GM12872 (cell line): ENCODE measurements at regions not wholly inside any gene's neighbourhood (a gene's known extent, or its start where the extent isn't known, plus 50 kb on each side); places are given as distances from the start of the nearest gene placed in this dataset.

Experiments
- TF ChIP-seq, protein P1 (sequence below): IDR thresholded peaks from 3 replicates; pipeline ENCODE4 v1.5.1; 2011; ENCODE audit warnings: low read depth, mild to moderate bottlenecking, low read length, moderate library complexity; ENCODE audit not compliant: insufficient read depth

DNA sequence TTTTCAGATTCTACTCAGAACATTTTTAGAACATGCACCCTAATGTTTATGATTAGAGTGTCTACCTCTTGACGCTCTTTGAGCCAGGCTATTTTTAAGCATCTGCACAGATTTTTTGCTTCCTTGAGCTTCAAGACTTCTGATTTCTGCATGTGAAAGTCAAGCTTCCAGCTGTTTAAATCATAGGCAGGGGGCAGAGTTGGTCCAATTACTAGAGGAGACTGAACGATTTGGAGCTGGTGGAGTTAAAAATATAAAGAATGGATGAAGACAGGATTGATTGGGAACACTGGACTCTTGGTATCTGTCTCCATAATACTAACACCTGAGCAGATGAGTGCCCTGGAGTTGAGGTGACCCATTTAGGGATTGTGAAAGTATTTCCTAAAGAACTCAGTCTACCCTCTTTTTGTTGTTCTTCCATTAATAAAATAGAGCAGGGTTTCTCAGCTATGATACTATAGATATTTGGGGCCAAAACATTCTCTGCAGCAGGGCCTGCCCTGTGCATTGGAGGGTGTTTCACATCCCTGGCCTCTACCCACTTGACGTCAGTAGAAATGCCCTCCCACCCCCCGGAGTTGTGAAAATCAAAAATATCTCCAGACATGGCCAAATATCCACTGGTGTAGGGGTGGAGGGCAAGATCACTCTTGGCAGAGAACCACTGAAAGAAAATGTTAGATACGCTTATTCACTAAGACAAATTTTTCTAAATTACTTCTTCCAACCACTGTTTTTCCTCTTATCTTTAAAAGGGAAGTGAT is 160.1 kb downstream of the COG6 start:
- TF ChIP-seq, protein P1, sequence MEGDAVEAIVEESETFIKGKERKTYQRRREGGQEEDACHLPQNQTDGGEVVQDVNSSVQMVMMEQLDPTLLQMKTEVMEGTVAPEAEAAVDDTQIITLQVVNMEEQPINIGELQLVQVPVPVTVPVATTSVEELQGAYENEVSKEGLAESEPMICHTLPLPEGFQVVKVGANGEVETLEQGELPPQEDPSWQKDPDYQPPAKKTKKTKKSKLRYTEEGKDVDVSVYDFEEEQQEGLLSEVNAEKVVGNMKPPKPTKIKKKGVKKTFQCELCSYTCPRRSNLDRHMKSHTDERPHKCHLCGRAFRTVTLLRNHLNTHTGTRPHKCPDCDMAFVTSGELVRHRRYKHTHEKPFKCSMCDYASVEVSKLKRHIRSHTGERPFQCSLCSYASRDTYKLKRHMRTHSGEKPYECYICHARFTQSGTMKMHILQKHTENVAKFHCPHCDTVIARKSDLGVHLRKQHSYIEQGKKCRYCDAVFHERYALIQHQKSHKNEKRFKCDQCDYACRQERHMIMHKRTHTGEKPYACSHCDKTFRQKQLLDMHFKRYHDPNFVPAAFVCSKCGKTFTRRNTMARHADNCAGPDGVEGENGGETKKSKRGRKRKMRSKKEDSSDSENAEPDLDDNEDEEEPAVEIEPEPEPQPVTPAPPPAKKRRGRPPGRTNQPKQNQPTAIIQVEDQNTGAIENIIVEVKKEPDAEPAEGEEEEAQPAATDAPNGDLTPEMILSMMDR = no peak

DNA sequence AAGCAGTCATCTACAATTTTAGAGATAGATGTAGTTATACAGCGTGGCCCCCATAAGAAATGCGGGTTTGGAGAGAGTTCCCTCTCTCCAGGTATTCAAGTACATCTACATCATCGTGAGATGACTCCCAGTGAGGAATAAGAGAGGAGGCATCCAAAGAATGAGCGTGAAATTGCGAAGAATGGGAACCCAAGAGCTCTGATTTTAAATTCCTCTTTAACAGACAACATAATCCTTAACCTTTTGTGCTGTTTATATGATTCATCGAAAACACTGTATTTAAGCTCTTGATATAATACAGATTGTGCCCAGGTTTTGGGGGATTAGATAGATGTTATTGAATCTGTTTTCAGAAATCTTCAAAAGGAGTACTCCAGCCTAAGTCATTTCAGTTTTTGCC is 161.5 kb downstream of the COG6 start:
- TF ChIP-seq, protein P1 = no peak

DNA sequence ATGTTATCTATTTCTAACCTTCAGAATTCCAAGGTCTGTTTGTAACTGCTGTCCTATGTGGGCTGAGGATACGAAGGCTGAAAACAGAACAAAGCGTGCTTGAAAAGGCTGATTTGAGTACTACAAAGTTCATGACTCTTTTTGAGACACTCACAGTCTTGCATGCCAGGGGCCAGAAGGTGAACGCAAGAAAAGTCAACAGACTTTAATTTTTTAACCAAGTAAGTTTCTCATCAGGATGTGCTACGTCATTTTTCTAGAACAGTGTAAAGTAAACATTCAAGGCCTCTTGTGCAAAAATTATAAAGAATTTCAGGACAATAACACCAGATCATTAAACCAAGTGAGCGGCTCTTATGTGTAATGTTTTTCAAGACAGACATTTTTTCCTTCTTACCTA is 163.5 kb downstream of the COG6 start:
- TF ChIP-seq, protein P1 = no peak

DNA sequence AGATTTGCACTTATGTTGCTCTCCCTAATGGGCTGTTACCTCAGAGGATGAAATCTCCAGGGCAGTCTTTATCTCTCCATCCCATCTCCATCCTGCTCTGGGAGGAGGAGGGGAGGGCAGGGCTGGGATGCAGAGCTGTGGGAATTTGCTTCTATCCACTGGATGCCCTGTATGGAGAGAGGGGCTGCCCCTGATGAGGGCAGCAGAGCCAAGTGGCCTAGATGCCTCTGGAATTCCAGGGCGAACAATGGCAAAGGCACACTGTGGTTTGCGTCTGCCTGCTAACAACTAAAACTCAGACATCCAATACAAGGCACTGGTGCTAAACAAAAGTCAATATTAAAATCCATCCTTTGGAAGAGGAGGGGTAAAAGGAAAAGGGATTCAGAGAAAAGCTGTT is 165.1 kb downstream of the COG6 start:
- TF ChIP-seq, protein P1 = no peak

DNA sequence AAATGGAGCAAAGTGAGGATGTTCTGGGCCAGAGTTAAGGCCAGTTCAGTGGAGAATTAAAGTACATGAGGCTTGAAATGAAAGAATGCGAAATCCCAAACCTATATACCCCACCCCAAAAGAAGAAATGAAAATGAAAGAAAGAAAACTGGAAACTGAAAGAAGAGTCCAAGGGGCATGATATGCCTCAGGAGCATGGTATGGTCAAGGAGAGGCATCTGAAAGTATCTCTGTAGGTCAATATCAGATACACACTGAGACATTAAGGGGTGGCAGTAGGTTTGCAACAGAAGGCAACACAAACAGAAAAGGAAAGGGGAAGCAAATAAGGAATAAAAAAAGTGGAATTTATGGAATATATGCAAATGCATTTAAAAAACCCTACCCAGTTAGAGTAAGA is 166.5 kb downstream of the COG6 start:
- TF ChIP-seq, protein P1 = no peak

DNA sequence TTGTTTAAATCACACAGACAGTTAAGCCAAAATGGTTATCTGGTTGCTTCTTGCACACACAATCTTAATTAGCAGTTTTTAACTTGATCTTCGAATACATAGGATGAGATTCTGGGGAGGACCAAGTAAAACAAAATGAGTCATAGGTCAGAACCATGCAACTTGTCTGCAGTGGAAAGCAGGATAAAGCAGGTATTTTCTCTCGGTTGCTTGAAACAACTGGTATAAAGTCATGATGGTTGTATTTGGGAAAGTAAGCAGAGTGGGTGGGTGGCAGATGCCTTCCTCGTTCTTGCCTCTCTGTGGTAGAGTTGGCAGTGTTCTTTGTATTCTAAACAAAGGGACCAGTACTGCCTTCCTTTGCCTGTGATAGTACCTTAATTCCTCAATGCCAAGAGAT is 167.0 kb downstream of the COG6 start:
- TF ChIP-seq, protein P1 = no peak

DNA sequence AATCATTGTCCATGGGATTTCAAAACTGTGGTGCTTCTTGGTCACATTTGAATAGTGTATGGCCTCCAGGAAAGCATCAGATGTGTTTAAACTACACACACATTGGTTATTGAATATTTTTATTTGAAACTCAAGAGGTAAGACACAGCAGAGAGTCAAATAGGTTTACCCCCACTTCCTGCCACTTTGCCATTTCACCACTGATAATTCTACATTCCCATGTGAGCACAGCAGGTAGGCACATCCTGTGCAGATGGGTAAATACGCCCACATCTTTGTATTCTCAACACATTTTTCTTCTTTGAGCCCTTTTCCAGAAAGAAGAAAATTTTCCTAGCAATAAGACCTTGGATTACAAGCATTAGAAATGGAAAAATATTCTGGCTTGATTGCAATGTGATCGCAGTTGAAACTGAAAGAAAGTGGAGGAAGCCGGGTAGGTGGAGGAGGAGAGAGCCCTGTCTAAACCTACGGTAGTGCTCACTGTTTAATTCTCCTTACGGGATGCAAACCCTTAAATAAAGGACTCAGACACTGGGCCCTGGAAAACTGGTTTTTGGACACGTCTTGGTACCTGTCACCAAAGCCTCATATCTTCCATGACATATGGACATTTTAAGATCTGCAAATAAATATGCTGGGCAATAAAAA is 167.7 kb downstream of the COG6 start:
- TF ChIP-seq, protein P1 = no peak
